ENCODE measurements at regions not wholly inside any gene's neighbourhood (a gene's known extent, or its start where the extent isn't known, plus 50 kb on each side); places are given as distances from the start of the nearest gene placed in this dataset.

- no peak for DNase-seq
These were observed 95.6 kb upstream of the NRXN3 start for GRCh38 chr14:78074561-78074960.

GRCh38 chr14:78075033-78075432 lies 95.1 kb upstream of the NRXN3 start:
- DNase-seq: no peak

GRCh38 chr14:78075555-78076277 lies 94.5 kb upstream of the NRXN3 start:
- DNase-seq: no peak

- DNase-seq: no peak
These were observed 88.9 kb upstream of the NRXN3 start for GRCh38 chr14:78081245-78081644.

- DNase-seq: no peak
These were observed 86.3 kb upstream of the NRXN3 start for GRCh38 chr14:78083837-78084236.

- no peak for DNase-seq
These were observed 83.8 kb upstream of the NRXN3 start for GRCh38 chr14:78086342-78086741.

- peak; percentile 3 for DNase-seq
These were observed 81.3 kb upstream of the NRXN3 start for GRCh38 chr14:78088916-78089315.

GRCh38 chr14:78090864-78091263 lies 79.3 kb upstream of the NRXN3 start:
- no peak for DNase-seq

- DNase-seq: peak; percentile 1
These were observed 78.8 kb upstream of the NRXN3 start for GRCh38 chr14:78091361-78091760.

- DNase-seq: no peak
These were observed 78.1 kb upstream of the NRXN3 start for GRCh38 chr14:78092040-78092439.

GRCh38 chr14:78103271-78103670 lies 66.9 kb upstream of the NRXN3 start:
- peak; percentile 29 for DNase-seq

- no peak for DNase-seq
These were observed 66.0 kb upstream of the NRXN3 start for GRCh38 chr14:78104160-78104559.

GRCh38 chr14:78104655-78105054 lies 65.5 kb upstream of the NRXN3 start:
- DNase-seq: no peak

GRCh38 chr14:78106381-78106780 lies 63.8 kb upstream of the NRXN3 start:
- no peak for DNase-seq

GRCh38 chr14:78107166-78107565 lies 63.0 kb upstream of the NRXN3 start:
- no peak for DNase-seq

- no peak for DNase-seq
These were observed 50.7 kb upstream of the NRXN3 start for GRCh38 chr14:78119440-78119839.
